HepG2 (cell line): ENCODE measurements at regions not wholly inside any gene's neighbourhood (a gene's known extent, or its start where the extent isn't known, plus 50 kb on each side); places are given as distances from the start of the nearest gene placed in this dataset.

Experiments
- FOXK2 ChIP-seq: fragments of 450-650 bp; IDR thresholded peaks from 2 replicates; pipeline ENCODE4 v1.6.1; 2016
- HMG20A ChIP-seq: IDR thresholded peaks from 2 replicates; pipeline ENCODE4 v1.6.1; 2016; ENCODE audit warnings: borderline replicate concordance
- KDM1A ChIP-seq: IDR thresholded peaks from 2 replicates; pipeline ENCODE4 v1.6.1; 2016; ENCODE audit warnings: missing compliant biosample characterization
- NCOA2 ChIP-seq: sonication (generic); formaldehyde crosslinking; IDR thresholded peaks from 2 replicates; pipeline ENCODE4 v1.8.0; 2022; ENCODE audit warnings: inconsistent platforms
- PAX8 ChIP-seq: sonication (generic); formaldehyde crosslinking; IDR thresholded peaks from 2 replicates; pipeline ENCODE4 v1.8.0; 2022; ENCODE audit warnings: mild to moderate bottlenecking, missing genetic modification reagents, borderline replicate concordance
- RAD21 ChIP-seq: fragments of 450-650 bp; formaldehyde crosslinking; IDR thresholded peaks from 2 replicates; pipeline ENCODE4 v1.5.0; 2020; ENCODE audit warnings: mild to moderate bottlenecking
- SRF ChIP-seq: IDR thresholded peaks from 2 replicates; pipeline ENCODE4 v1.6.1; 2011; ENCODE audit warnings: mild to moderate bottlenecking, low read depth, low read length, moderate library complexity
- TCF12 ChIP-seq, 2 experiments: fragments of 450-650 bp in 1 of 2; sonication (generic) in 1 of 2; formaldehyde crosslinking in 1 of 2; IDR thresholded peaks; 2 replicates each; pipeline versions ENCODE4 v1.6.1 to v1.8.0; 2017 to 2022; ENCODE audit warnings: antibody characterized with exemption in 1 of 2, mild to moderate bottlenecking in 1 of 2, missing genetic modification reagents in 1 of 2, moderate library complexity in 1 of 2
- TRIM24 ChIP-seq: sonication (generic); formaldehyde crosslinking; IDR thresholded peaks from 2 replicates; pipeline ENCODE4 v1.8.0; 2022; ENCODE audit warnings: mild to moderate bottlenecking, missing genetic modification reagents
- ZNF660 ChIP-seq: sonication (generic); formaldehyde crosslinking; IDR thresholded peaks from 2 replicates; pipeline ENCODE4 v1.5.1; 2020; ENCODE audit warnings: mild to moderate bottlenecking, low read depth, missing genetic modification reagents, borderline replicate concordance
- TF ChIP-seq, protein P1 (sequence below): sonication (generic); formaldehyde crosslinking; IDR thresholded peaks from 2 replicates; pipeline ENCODE4 v1.5.0; 2020; ENCODE audit warnings: mild to moderate bottlenecking, missing genetic modification reagents, moderate library complexity

DNA sequence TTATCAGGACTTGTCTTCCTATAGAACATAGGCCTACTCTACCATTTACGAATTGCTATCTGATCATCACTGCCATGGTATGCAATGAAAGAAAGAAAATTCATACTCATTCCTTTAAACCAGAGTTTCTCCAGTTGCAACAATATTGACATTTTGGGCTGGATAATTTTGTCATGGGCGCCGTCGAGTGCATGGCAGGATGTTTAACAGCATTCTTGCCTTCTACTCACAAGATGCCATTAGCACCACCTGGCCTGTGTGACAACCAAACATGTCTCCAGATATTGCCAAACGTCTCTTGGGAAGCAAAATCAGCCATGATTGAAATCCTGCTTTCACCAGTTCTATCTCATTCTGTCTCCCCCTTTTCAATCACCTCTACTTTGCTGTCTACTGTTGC, 63.6 kb upstream of the ARHGAP24 start:
- TF ChIP-seq SRF (no peak), FOXK2 (no peak), ZNF660 (CRISPR knock-in tag) (no peak), PAX8 (CRISPR knock-in tag) (no peak), KDM1A (no peak), TRIM24 (CRISPR knock-in tag) (no peak), TCF12 (IDR thresholded peaks at IDR 0.05) (no peak), TCF12 (CRISPR knock-in tag; IDR thresholded peaks at IDR 0.05) (no peak), HMG20A (CRISPR knock-in tag) (no peak), NCOA2 (CRISPR knock-in tag) (no peak), RAD21 (no peak)
- TF ChIP-seq, protein P1, sequence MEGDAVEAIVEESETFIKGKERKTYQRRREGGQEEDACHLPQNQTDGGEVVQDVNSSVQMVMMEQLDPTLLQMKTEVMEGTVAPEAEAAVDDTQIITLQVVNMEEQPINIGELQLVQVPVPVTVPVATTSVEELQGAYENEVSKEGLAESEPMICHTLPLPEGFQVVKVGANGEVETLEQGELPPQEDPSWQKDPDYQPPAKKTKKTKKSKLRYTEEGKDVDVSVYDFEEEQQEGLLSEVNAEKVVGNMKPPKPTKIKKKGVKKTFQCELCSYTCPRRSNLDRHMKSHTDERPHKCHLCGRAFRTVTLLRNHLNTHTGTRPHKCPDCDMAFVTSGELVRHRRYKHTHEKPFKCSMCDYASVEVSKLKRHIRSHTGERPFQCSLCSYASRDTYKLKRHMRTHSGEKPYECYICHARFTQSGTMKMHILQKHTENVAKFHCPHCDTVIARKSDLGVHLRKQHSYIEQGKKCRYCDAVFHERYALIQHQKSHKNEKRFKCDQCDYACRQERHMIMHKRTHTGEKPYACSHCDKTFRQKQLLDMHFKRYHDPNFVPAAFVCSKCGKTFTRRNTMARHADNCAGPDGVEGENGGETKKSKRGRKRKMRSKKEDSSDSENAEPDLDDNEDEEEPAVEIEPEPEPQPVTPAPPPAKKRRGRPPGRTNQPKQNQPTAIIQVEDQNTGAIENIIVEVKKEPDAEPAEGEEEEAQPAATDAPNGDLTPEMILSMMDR (CRISPR knock-in tag) = no peak
